ENCODE measurements at regions not wholly inside any gene's neighbourhood (a gene's known extent, or its start where the extent isn't known, plus 50 kb on each side); places are given as distances from the start of the nearest gene placed in this dataset.

DNA sequence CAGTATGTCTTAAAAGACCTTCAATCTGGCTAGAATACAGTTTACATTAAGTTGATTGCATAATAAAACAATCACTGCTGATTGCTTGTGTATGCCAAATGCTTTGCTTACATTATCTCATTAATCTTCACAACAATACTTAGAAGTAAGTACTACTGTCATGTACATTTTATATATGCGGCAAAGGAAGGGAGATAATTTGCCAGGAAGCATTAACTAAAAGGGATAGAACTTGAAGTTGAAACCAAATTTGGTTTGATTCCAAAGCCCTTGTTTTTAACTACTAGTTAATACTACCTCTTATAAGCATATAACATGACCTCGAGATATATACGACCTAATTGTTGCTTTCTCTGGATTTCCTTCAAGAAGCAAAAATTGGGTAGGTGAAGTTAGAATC lies 155.8 kb downstream of the NTMT2 start:
- H3K4me1 Mint-ChIP-seq, result peaks cover 4% of the 10 kb centered on the region; the same call in 2 of the 3 replicates
- H3K27me3 ChIP-seq (ENCODE audit: insufficient read depth), result no peaks in the 10 kb centered on the region
- no peaks in the 10 kb centered on the region for H3F3A ChIP-seq (replicated peaks; ENCODE audit: low read depth)

More for the DNA sequence above, 155.8 kb downstream of the NTMT2 start:
- no peak overlapping the region for H3K4me3 ChIP-seq
- no peaks in the 10 kb centered on the region for H3K4me1 ChIP-seq (ENCODE audit: insufficient read depth)
- H2AFZ ChIP-seq, result no peak overlapping the region
- Mint-ChIP-seq H3K9me3 (no peaks in the 10 kb centered on the region; the same call in 2 of the 3 replicates), H3K27ac (no peak overlapping the region), H3K4me3 (no peak overlapping the region), H3K36me3 (ENCODE audit: low read depth) (no peaks in the 10 kb centered on the region), H3K27me3 (ENCODE audit: insufficient read depth, low read depth, poor library complexity) (peaks cover 3% of the 10 kb centered on the region)
- no peaks in the 10 kb centered on the region for H3K79me2 ChIP-seq (replicated peaks; ENCODE audit: insufficient read depth)
- ATAC-seq (no peak), DNase-seq (ENCODE audit: low spot score) (no peak)
- H3K4me2 ChIP-seq, result no peak overlapping the region
- H3K9me2 ChIP-seq (ENCODE audit: insufficient read depth), result no peaks in the 10 kb centered on the region; the same call in 1 of the 2 replicates
- no peaks in the 10 kb centered on the region for H4K20me1 ChIP-seq (replicated peaks; ENCODE audit: insufficient read depth)
- no peaks in the 10 kb centered on the region for H3K36me3 ChIP-seq (ENCODE audit: insufficient read depth)
- no peak overlapping the region for H3K27ac ChIP-seq (ENCODE audit: low read depth)
- TF ChIP-seq ZNF331 (CRISPR knock-in tag; IDR thresholded peaks at IDR 0.05; ENCODE audit: low read depth), result no peak
- no peak for TF ChIP-seq EZH2phosphoT487 (IDR thresholded peaks at IDR 0.05; ENCODE audit: unreplicated experiment)
- TF ChIP-seq, protein P1, sequence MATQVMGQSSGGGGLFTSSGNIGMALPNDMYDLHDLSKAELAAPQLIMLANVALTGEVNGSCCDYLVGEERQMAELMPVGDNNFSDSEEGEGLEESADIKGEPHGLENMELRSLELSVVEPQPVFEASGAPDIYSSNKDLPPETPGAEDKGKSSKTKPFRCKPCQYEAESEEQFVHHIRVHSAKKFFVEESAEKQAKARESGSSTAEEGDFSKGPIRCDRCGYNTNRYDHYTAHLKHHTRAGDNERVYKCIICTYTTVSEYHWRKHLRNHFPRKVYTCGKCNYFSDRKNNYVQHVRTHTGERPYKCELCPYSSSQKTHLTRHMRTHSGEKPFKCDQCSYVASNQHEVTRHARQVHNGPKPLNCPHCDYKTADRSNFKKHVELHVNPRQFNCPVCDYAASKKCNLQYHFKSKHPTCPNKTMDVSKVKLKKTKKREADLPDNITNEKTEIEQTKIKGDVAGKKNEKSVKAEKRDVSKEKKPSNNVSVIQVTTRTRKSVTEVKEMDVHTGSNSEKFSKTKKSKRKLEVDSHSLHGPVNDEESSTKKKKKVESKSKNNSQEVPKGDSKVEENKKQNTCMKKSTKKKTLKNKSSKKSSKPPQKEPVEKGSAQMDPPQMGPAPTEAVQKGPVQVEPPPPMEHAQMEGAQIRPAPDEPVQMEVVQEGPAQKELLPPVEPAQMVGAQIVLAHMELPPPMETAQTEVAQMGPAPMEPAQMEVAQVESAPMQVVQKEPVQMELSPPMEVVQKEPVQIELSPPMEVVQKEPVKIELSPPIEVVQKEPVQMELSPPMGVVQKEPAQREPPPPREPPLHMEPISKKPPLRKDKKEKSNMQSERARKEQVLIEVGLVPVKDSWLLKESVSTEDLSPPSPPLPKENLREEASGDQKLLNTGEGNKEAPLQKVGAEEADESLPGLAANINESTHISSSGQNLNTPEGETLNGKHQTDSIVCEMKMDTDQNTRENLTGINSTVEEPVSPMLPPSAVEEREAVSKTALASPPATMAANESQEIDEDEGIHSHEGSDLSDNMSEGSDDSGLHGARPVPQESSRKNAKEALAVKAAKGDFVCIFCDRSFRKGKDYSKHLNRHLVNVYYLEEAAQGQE (IDR thresholded peaks at IDR 0.05; ENCODE audit: unreplicated experiment), result no peak
- no peak for TF ChIP-seq POLR2AphosphoS5 (IDR thresholded peaks at IDR 0.05; ENCODE audit: low read depth)
- no peak for TF ChIP-seq JUNB (IDR thresholded peaks at IDR 0.05; ENCODE audit: unreplicated experiment)
- no peak for TF ChIP-seq EZH2 (IDR thresholded peaks at IDR 0.05; ENCODE audit: low read depth, unreplicated experiment)
- no peak for TF ChIP-seq ZNF114 (CRISPR knock-in tag; IDR thresholded peaks at IDR 0.05)
- TF ChIP-seq, protein P2, sequence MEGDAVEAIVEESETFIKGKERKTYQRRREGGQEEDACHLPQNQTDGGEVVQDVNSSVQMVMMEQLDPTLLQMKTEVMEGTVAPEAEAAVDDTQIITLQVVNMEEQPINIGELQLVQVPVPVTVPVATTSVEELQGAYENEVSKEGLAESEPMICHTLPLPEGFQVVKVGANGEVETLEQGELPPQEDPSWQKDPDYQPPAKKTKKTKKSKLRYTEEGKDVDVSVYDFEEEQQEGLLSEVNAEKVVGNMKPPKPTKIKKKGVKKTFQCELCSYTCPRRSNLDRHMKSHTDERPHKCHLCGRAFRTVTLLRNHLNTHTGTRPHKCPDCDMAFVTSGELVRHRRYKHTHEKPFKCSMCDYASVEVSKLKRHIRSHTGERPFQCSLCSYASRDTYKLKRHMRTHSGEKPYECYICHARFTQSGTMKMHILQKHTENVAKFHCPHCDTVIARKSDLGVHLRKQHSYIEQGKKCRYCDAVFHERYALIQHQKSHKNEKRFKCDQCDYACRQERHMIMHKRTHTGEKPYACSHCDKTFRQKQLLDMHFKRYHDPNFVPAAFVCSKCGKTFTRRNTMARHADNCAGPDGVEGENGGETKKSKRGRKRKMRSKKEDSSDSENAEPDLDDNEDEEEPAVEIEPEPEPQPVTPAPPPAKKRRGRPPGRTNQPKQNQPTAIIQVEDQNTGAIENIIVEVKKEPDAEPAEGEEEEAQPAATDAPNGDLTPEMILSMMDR (conservative IDR thresholded peaks at IDR 0.05; ENCODE audit: low read depth in 2 of 2), result no peak
- no peak for TF ChIP-seq CREB1 (CRISPR knock-in tag; IDR thresholded peaks at IDR 0.05; ENCODE audit: low read depth)
- TF ChIP-seq, protein P3, sequence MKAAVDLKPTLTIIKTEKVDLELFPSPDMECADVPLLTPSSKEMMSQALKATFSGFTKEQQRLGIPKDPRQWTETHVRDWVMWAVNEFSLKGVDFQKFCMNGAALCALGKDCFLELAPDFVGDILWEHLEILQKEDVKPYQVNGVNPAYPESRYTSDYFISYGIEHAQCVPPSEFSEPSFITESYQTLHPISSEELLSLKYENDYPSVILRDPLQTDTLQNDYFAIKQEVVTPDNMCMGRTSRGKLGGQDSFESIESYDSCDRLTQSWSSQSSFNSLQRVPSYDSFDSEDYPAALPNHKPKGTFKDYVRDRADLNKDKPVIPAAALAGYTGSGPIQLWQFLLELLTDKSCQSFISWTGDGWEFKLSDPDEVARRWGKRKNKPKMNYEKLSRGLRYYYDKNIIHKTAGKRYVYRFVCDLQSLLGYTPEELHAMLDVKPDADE (IDR thresholded peaks at IDR 0.05), result no peak
- no peak for TF ChIP-seq STAT1 (IDR thresholded peaks at IDR 0.05; ENCODE audit: unreplicated experiment)
- TF ChIP-seq NANOG (IDR thresholded peaks at IDR 0.05; ENCODE audit: borderline replicate concordance), result no peak
- TF ChIP-seq, protein P4, sequence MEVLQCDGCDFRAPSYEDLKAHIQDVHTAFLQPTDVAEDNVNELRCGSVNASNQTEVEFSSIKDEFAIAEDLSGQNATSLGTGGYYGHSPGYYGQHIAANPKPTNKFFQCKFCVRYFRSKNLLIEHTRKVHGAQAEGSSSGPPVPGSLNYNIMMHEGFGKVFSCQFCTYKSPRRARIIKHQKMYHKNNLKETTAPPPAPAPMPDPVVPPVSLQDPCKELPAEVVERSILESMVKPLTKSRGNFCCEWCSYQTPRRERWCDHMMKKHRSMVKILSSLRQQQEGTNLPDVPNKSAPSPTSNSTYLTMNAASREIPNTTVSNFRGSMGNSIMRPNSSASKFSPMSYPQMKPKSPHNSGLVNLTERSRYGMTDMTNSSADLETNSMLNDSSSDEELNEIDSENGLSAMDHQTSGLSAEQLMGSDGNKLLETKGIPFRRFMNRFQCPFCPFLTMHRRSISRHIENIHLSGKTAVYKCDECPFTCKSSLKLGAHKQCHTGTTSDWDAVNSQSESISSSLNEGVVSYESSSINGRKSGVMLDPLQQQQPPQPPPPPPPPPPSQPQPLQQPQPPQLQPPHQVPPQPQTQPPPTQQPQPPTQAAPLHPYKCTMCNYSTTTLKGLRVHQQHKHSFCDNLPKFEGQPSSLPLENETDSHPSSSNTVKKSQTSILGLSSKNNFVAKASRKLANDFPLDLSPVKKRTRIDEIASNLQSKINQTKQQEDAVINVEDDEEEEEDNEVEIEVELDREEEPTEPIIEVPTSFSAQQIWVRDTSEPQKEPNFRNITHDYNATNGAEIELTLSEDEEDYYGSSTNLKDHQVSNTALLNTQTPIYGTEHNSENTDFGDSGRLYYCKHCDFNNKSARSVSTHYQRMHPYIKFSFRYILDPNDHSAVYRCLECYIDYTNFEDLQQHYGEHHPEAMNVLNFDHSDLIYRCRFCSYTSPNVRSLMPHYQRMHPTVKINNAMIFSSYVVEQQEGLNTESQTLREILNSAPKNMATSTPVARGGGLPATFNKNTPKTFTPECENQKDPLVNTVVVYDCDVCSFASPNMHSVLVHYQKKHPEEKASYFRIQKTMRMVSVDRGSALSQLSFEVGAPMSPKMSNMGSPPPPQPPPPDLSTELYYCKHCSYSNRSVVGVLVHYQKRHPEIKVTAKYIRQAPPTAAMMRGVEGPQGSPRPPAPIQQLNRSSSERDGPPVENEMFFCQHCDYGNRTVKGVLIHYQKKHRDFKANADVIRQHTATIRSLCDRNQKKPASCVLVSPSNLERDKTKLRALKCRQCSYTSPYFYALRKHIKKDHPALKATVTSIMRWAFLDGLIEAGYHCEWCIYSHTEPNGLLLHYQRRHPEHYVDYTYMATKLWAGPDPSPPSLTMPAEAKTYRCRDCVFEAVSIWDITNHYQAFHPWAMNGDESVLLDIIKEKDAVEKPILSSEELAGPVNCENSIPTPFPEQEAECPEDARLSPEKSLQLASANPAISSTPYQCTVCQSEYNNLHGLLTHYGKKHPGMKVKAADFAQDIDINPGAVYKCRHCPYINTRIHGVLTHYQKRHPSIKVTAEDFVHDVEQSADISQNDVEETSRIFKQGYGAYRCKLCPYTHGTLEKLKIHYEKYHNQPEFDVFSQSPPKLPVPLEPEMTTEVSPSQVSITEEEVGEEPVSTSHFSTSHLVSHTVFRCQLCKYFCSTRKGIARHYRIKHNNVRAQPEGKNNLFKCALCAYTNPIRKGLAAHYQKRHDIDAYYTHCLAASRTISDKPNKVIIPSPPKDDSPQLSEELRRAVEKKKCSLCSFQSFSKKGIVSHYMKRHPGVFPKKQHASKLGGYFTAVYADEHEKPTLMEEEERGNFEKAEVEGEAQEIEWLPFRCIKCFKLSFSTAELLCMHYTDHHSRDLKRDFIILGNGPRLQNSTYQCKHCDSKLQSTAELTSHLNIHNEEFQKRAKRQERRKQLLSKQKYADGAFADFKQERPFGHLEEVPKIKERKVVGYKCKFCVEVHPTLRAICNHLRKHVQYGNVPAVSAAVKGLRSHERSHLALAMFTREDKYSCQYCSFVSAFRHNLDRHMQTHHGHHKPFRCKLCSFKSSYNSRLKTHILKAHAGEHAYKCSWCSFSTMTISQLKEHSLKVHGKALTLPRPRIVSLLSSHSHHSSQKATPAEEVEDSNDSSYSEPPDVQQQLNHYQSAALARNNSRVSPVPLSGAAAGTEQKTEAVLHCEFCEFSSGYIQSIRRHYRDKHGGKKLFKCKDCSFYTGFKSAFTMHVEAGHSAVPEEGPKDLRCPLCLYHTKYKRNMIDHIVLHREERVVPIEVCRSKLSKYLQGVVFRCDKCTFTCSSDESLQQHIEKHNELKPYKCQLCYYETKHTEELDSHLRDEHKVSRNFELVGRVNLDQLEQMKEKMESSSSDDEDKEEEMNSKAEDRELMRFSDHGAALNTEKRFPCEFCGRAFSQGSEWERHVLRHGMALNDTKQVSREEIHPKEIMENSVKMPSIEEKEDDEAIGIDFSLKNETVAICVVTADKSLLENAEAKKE (CRISPR knock-in tag; IDR thresholded peaks at IDR 0.05), result no peak
